Activated T-helper 2 cell treated with anti-CD3 and anti-CD28 coated beads, Interferon-gamma antibody, Interleukin-2, Interleukin-4, amounts not matched to agents 10 μg/mL and 5 μg/mL and 100 μg/mL, durations not matched to agents 14 hours and 24 hours and 36 hours (primary cell): ENCODE measurements at regions not wholly inside any gene's neighbourhood (a gene's known extent, or its start where the extent isn't known, plus 50 kb on each side); places are given as distances from the start of the nearest gene placed in this dataset.
"Not testable (repeated sequence)": the region's sequence is repeated elsewhere in the genome, so short reads cannot be mapped to it uniquely, and the experiment has no call there.

Experiments used
- DNase-seq: peaks from one replicate; pipeline ENCODE4 v3.0.0; 2021; ENCODE audit warnings: low spot score
- H3K27ac Mint-ChIP-seq: one replicate; pipeline ENCODE4 v1.8.0; 2021; ENCODE audit warnings: mixed read lengths
- H3K27me3 Mint-ChIP-seq: one replicate; pipeline ENCODE4 v1.8.0; 2021; ENCODE audit warnings: low read depth, mixed read lengths
- H3K36me3 Mint-ChIP-seq: one replicate; pipeline ENCODE4 v1.8.0; 2021; ENCODE audit warnings: low read depth, mixed read lengths
- H3K4me1 Mint-ChIP-seq: one replicate; pipeline ENCODE4 v1.8.0; 2021; ENCODE audit warnings: low read depth, mixed read lengths
- H3K4me3 Mint-ChIP-seq: one replicate; pipeline ENCODE4 v1.8.0; 2021; ENCODE audit warnings: low read depth, mild to moderate bottlenecking, moderate library complexity, mixed read lengths
- H3K9me3 Mint-ChIP-seq: one replicate; pipeline ENCODE4 v1.8.0; 2021; ENCODE audit warnings: mixed read lengths
- intact Hi-C: fragments of 100-400 bp; cut with micrococcal nuclease; formaldehyde crosslinking; loops from one replicate; pipeline ENCODE4 v1.15.1; 2023

GRCh38 chr7:9505516-9505915 is 1072.1 kb downstream of the NXPH1 start:
- H3K27ac Mint-ChIP-seq: no peak overlapping the region
- no peak for DNase-seq
- intact Hi-C loops: no loop called here
- peaks cover 12% of the 10 kb centered on the region for H3K9me3 Mint-ChIP-seq
- H3K4me1 Mint-ChIP-seq: no peaks in the 10 kb centered on the region
- no peaks in the 10 kb centered on the region for H3K36me3 Mint-ChIP-seq
- no peak overlapping the region for H3K4me3 Mint-ChIP-seq
- H3K27me3 Mint-ChIP-seq: no peaks in the 10 kb centered on the region

GRCh38 chr7:9507290-9507689 is 1073.9 kb downstream of the NXPH1 start:
- Mint-ChIP-seq H3K36me3 (no peaks in the 10 kb centered on the region), H3K9me3 (peaks cover 7% of the 10 kb centered on the region), H3K4me1 (no peaks in the 10 kb centered on the region), H3K27me3 (no peaks in the 10 kb centered on the region), H3K4me3 (no peak overlapping the region), H3K27ac (no peak overlapping the region)
- DNase-seq: no peak
- intact Hi-C loops: no loop called here

GRCh38 chr7:9516662-9517061 is 1083.3 kb downstream of the NXPH1 start:
- no peaks in the 10 kb centered on the region for H3K27me3 Mint-ChIP-seq
- H3K4me3 Mint-ChIP-seq: no peak overlapping the region

GRCh38 chr7:9523579-9523978 is 1090.2 kb downstream of the NXPH1 start:
- Mint-ChIP-seq H3K9me3 (peaks cover 12% of the 10 kb centered on the region), H3K27ac (no peak overlapping the region), H3K4me1 (no peaks in the 10 kb centered on the region), H3K27me3 (no peaks in the 10 kb centered on the region), H3K4me3 (no peak overlapping the region), H3K36me3 (no peaks in the 10 kb centered on the region)
- intact Hi-C loops: no loop called here
- DNase-seq: no peak

More at GRCh38 chr7:9516662-9517061, 1083.3 kb downstream of the NXPH1 start:
- no peak for DNase-seq
- intact Hi-C loops: no loop called here
- Mint-ChIP-seq H3K9me3 (peaks cover 37% of the 10 kb centered on the region), H3K36me3 (no peaks in the 10 kb centered on the region), H3K27ac (no peak overlapping the region), H3K4me1 (no peaks in the 10 kb centered on the region)

- peaks cover 20% of the 10 kb centered on the region for H3K9me3 Mint-ChIP-seq
- H3K36me3 Mint-ChIP-seq, intact Hi-C loops, DNase-seq, H3K27me3 Mint-ChIP-seq, H3K4me1 Mint-ChIP-seq, H3K27ac Mint-ChIP-seq, H3K4me3 Mint-ChIP-seq: not testable (repeated sequence)
These were observed 1119.0 kb downstream of the NXPH1 start for GRCh38 chr7:9552431-9552830.

GRCh38 chr7:9557853-9558252 is 1124.4 kb downstream of the NXPH1 start:
- Mint-ChIP-seq H3K4me3 (no peak overlapping the region), H3K27ac (no peak overlapping the region), H3K9me3 (peaks cover 3% of the 10 kb centered on the region), H3K4me1 (no peaks in the 10 kb centered on the region), H3K27me3 (no peaks in the 10 kb centered on the region), H3K36me3 (no peaks in the 10 kb centered on the region)
- no peak for DNase-seq
- intact Hi-C loops: no loop called here

- Mint-ChIP-seq H3K27me3 (no peaks in the 10 kb centered on the region), H3K36me3 (no peaks in the 10 kb centered on the region), H3K9me3 (peaks cover 27% of the 10 kb centered on the region), H3K4me1 (no peaks in the 10 kb centered on the region), H3K4me3 (no peak overlapping the region), H3K27ac (no peak overlapping the region)
- intact Hi-C loops: no loop called here
- no peak for DNase-seq
These were observed 1142.3 kb downstream of the NXPH1 start for GRCh38 chr7:9575716-9576115.

GRCh38 chr7:9582824-9583223 is 1149.4 kb downstream of the NXPH1 start:
- Mint-ChIP-seq H3K4me3 (no peak overlapping the region), H3K9me3 (peaks cover 7% of the 10 kb centered on the region), H3K36me3 (no peaks in the 10 kb centered on the region), H3K4me1 (no peaks in the 10 kb centered on the region), H3K27ac (no peak overlapping the region), H3K27me3 (no peaks in the 10 kb centered on the region)
- intact Hi-C loops: no loop called here
- no peak for DNase-seq

GRCh38 chr7:9598411-9598810 is 1165.0 kb downstream of the NXPH1 start:
- intact Hi-C loops: no loop called here
- Mint-ChIP-seq H3K9me3 (peaks cover 28% of the 10 kb centered on the region), H3K36me3 (no peaks in the 10 kb centered on the region), H3K4me3 (no peak overlapping the region), H3K27me3 (no peaks in the 10 kb centered on the region), H3K27ac (no peak overlapping the region), H3K4me1 (no peaks in the 10 kb centered on the region)
- no peak for DNase-seq

- H3K4me1 Mint-ChIP-seq: no peaks in the 10 kb centered on the region
- no peak for DNase-seq
- H3K4me3 Mint-ChIP-seq: no peak overlapping the region
- H3K27ac Mint-ChIP-seq: no peak overlapping the region
- peaks cover 32% of the 10 kb centered on the region for H3K9me3 Mint-ChIP-seq
- intact Hi-C loops: no loop called here
- H3K36me3 Mint-ChIP-seq: no peaks in the 10 kb centered on the region
- no peaks in the 10 kb centered on the region for H3K27me3 Mint-ChIP-seq
These were observed 1167.6 kb downstream of the NXPH1 start for GRCh38 chr7:9600974-9601373.

GRCh38 chr7:9603291-9603690 is 1169.9 kb downstream of the NXPH1 start:
- H3K27me3 Mint-ChIP-seq: no peaks in the 10 kb centered on the region
- H3K4me1 Mint-ChIP-seq: no peaks in the 10 kb centered on the region
- no peak for DNase-seq
- H3K4me3 Mint-ChIP-seq: no peak overlapping the region
- H3K9me3 Mint-ChIP-seq: peaks cover 41% of the 10 kb centered on the region
- intact Hi-C loops: no loop called here
- no peaks in the 10 kb centered on the region for H3K36me3 Mint-ChIP-seq
- H3K27ac Mint-ChIP-seq: no peak overlapping the region

- H3K27me3 Mint-ChIP-seq: no peaks in the 10 kb centered on the region
- H3K9me3 Mint-ChIP-seq: peaks cover 38% of the 10 kb centered on the region
- no peaks in the 10 kb centered on the region for H3K36me3 Mint-ChIP-seq
- no peak overlapping the region for H3K4me3 Mint-ChIP-seq
- no peak overlapping the region for H3K27ac Mint-ChIP-seq
- no peaks in the 10 kb centered on the region for H3K4me1 Mint-ChIP-seq
- intact Hi-C loops: no loop called here
- DNase-seq: no peak
These were observed 1175.2 kb downstream of the NXPH1 start for GRCh38 chr7:9608560-9608959.

GRCh38 chr7:9620899-9621298 is 1187.5 kb downstream of the NXPH1 start:
- DNase-seq, H3K36me3 Mint-ChIP-seq, H3K4me1 Mint-ChIP-seq, H3K27me3 Mint-ChIP-seq, intact Hi-C loops, H3K4me3 Mint-ChIP-seq, H3K27ac Mint-ChIP-seq: not testable (repeated sequence)
- H3K9me3 Mint-ChIP-seq: peaks cover 35% of the 10 kb centered on the region

GRCh38 chr7:9621306-9621902 is 1188.0 kb downstream of the NXPH1 start:
- H3K4me3 Mint-ChIP-seq, H3K27ac Mint-ChIP-seq, H3K36me3 Mint-ChIP-seq, intact Hi-C loops, H3K27me3 Mint-ChIP-seq, DNase-seq, H3K4me1 Mint-ChIP-seq: not testable (repeated sequence)
- H3K9me3 Mint-ChIP-seq: peaks cover 35% of the 10 kb centered on the region
